H9 (cell line): ENCODE measurements at regions not wholly inside any gene's neighbourhood (a gene's known extent, or its start where the extent isn't known, plus 50 kb on each side); places are given as distances from the start of the nearest gene placed in this dataset.

Source experiments
- DNase-seq: peaks from one replicate; pipeline ENCODE4 v3.0.0-alpha.2; 2017
- H2AFZ ChIP-seq: one replicate; pipeline ENCODE4 v1.6.1; 2013; ENCODE audit warnings: mild to moderate bottlenecking, low read length, control low read depth, moderate library complexity
- H2AK5ac ChIP-seq: 2 replicates; pipeline ENCODE4 v1.6.1; 2013; ENCODE audit warnings: low read length, control low read depth, mixed read lengths; ENCODE audit not compliant: insufficient read length
- H2BK120ac ChIP-seq: one replicate; pipeline ENCODE4 v1.6.1; 2013; ENCODE audit warnings: low read depth, mild to moderate bottlenecking, low read length, control low read depth, inconsistent platforms; ENCODE audit not compliant: poor library complexity, severe bottlenecking
- H2BK12ac ChIP-seq: 2 replicates; pipeline ENCODE4 v1.6.1; 2013; ENCODE audit warnings: low read length, control low read depth, mixed read lengths, low read depth; ENCODE audit not compliant: insufficient read length
- H2BK15ac ChIP-seq: 2 replicates; pipeline ENCODE4 v1.6.1; 2013; ENCODE audit warnings: low read depth, low read length, control low read depth
- H2BK20ac ChIP-seq: one replicate; pipeline ENCODE4 v1.6.1; 2013; ENCODE audit warnings: low read depth, mild to moderate bottlenecking, low read length, control low read depth, inconsistent platforms; ENCODE audit not compliant: poor library complexity, severe bottlenecking
- H2BK5ac ChIP-seq: 2 replicates; pipeline ENCODE4 v1.6.1; 2013; ENCODE audit warnings: low read length, control low read depth, mixed read lengths; ENCODE audit not compliant: insufficient read length
- H3K14ac ChIP-seq: 2 replicates; pipeline ENCODE4 v1.6.1; 2013; ENCODE audit warnings: low read length, control low read depth; ENCODE audit not compliant: insufficient read depth
- H3K18ac ChIP-seq: 2 replicates; pipeline ENCODE4 v1.6.1; 2013; ENCODE audit warnings: low read depth, mild to moderate bottlenecking, mixed read lengths, low read length, control low read depth; ENCODE audit not compliant: insufficient read length
- H3K23ac ChIP-seq: 2 replicates; pipeline ENCODE4 v1.6.1; 2013; ENCODE audit warnings: low read length, control low read depth, mixed read lengths, low read depth; ENCODE audit not compliant: insufficient read length
- H3K23me2 ChIP-seq: 2 replicates; pipeline ENCODE4 v1.6.1; 2013; ENCODE audit warnings: low read depth, mild to moderate bottlenecking, mixed read lengths, low read length, control low read depth; ENCODE audit not compliant: insufficient read length, poor library complexity, severe bottlenecking
- H3K27ac ChIP-seq: 2 replicates; pipeline ENCODE4 v1.5.1; 2013; ENCODE audit warnings: low read length, control low read depth, mixed read lengths, low read depth; ENCODE audit not compliant: insufficient read length
- H3K27me3 ChIP-seq: 2 replicates; pipeline ENCODE4 v1.6.1; 2013; ENCODE audit warnings: low read length, control low read depth, inconsistent platforms; ENCODE audit not compliant: insufficient read depth
- H3K4ac ChIP-seq: 2 replicates; pipeline ENCODE4 v1.6.1; 2013; ENCODE audit warnings: low read depth, mild to moderate bottlenecking, control low read depth, inconsistent platforms, low read length, moderate library complexity
- H3K4me1 ChIP-seq: 2 replicates; pipeline ENCODE4 v1.6.1; 2013; ENCODE audit warnings: low read length, control low read depth, inconsistent platforms; ENCODE audit not compliant: insufficient read depth
- H3K4me2 ChIP-seq: 2 replicates; pipeline ENCODE4 v1.6.1; 2013; ENCODE audit warnings: low read length, control low read depth, mixed read lengths; ENCODE audit not compliant: insufficient read length, insufficient read depth
- H3K56ac ChIP-seq: 2 replicates; pipeline ENCODE4 v1.6.1; 2013; ENCODE audit warnings: low read depth, mild to moderate bottlenecking, mixed read lengths, low read length, control low read depth; ENCODE audit not compliant: insufficient read length
- H3K79me1 ChIP-seq: 2 replicates; pipeline ENCODE4 v1.6.1; 2013; ENCODE audit warnings: low read depth, mild to moderate bottlenecking, moderate library complexity, low read length, control low read depth, inconsistent platforms; ENCODE audit not compliant: insufficient read depth, poor library complexity, severe bottlenecking
- H3K79me2 ChIP-seq: 2 replicates; pipeline ENCODE4 v1.6.1; 2013; ENCODE audit warnings: low read length, control low read depth, inconsistent platforms; ENCODE audit not compliant: insufficient read depth
- H3K9ac ChIP-seq: 2 replicates; pipeline ENCODE4 v1.6.1; 2013; ENCODE audit warnings: low read length, control low read depth, mixed read lengths; ENCODE audit not compliant: insufficient read length; ENCODE audit errors: extremely low read depth
- H3K9me3 ChIP-seq: one replicate; pipeline ENCODE4 v1.6.1; 2013; ENCODE audit warnings: low read depth, low read length, inconsistent platforms; ENCODE audit not compliant: control insufficient read depth
- H3T11ph ChIP-seq: one replicate; pipeline ENCODE4 v1.6.1; 2013; ENCODE audit warnings: mild to moderate bottlenecking, low read length, control low read depth, inconsistent platforms
- H4K20me1 ChIP-seq: one replicate; pipeline ENCODE4 v1.6.1; 2013; ENCODE audit not compliant: control insufficient read depth, insufficient read length, insufficient read depth
- H4K5ac ChIP-seq: 2 replicates; pipeline ENCODE4 v1.6.1; 2013; ENCODE audit warnings: low read depth, mild to moderate bottlenecking, mixed read lengths, low read length, control low read depth; ENCODE audit not compliant: insufficient read length
- H4K8ac ChIP-seq: replicated peaks from 2 replicates; pipeline ENCODE4 v1.6.1; 2013; ENCODE audit warnings: low read length, control low read depth, mixed read lengths, low read depth; ENCODE audit not compliant: insufficient read length
- H4K91ac ChIP-seq: 2 replicates; pipeline ENCODE4 v1.6.1; 2013; ENCODE audit warnings: low read depth, mild to moderate bottlenecking, moderate library complexity, mixed read lengths, low read length, control low read depth; ENCODE audit not compliant: insufficient read length
- H3K27ac Mint-ChIP-seq, 3 experiments: 2 replicates in 2 of 3; 3 replicates in 1 of 3; pipeline ENCODE4 v1.8.0; 2020 to 2021; ENCODE audit warnings: mixed read lengths in 3 of 3, mild to moderate bottlenecking in 1 of 3, moderate library complexity in 1 of 3
- H3K27me3 Mint-ChIP-seq: 2 replicates; pipeline ENCODE4 v1.8.0; 2021; ENCODE audit warnings: low read depth, mild to moderate bottlenecking, moderate library complexity, mixed read lengths
- H3K36me3 Mint-ChIP-seq, 3 experiments: 2 replicates in 2 of 3; 3 replicates in 1 of 3; pipeline ENCODE4 v1.8.0; 2020 to 2021; ENCODE audit warnings: low read depth in 3 of 3, mixed read lengths in 3 of 3; ENCODE audit not compliant: insufficient read depth in 1 of 3
- H3K4me1 Mint-ChIP-seq, 2 experiments: 2 replicates each; pipeline ENCODE4 v1.8.0; 2020; ENCODE audit warnings: mixed read lengths in 2 of 2
- H3K4me3 Mint-ChIP-seq, 2 experiments: 2 replicates in 1 of 2; 3 replicates in 1 of 2; pipeline ENCODE4 v1.8.0; 2020 to 2021; ENCODE audit warnings: mild to moderate bottlenecking in 2 of 2, mixed read lengths in 2 of 2, moderate library complexity in 1 of 2
- H3K9me3 Mint-ChIP-seq, 2 experiments: 2 replicates in 1 of 2; 3 replicates in 1 of 2; pipeline ENCODE4 v1.8.0; 2020; ENCODE audit warnings: mild to moderate bottlenecking in 2 of 2, mixed read lengths in 2 of 2, moderate library complexity in 1 of 2
- WGBS: extraction: QIAGEN DNeasy Blood & Tissue Kit; methylation state at CpG from one replicate; pipeline ENCODE4 v1.1.7; 2013; ENCODE audit warnings: missing lambda C conversion rate, low lambda C conversion rate, mixed read lengths; ENCODE audit not compliant: insufficient read length; ENCODE audit errors: extremely low coverage; 5-methylcytosine and 5-hydroxymethylcytosine counted together
- TF ChIP-seq, protein P1 (sequence below): fragments of 200-600 bp; sonication (generic); conservative IDR thresholded peaks from 3 replicates; pipeline ENCODE4 v1.8.0; 2021; ENCODE audit warnings: antibody characterized with exemption, mild to moderate bottlenecking

GRCh38 chr12:92034083-92034482 lies 111.6 kb downstream of the BTG1 start:
- no peaks in the 10 kb centered on the region for H3K9me3 Mint-ChIP-seq
- no peaks in the 10 kb centered on the region for H4K20me1 ChIP-seq

More at GRCh38 chr12:92034083-92034482, 111.6 kb downstream of the BTG1 start:
- Histone ChIP-seq H3K27me3 (no peaks in the 10 kb centered on the region), H3K4me1 (peaks cover 5% of the 10 kb centered on the region; the same call in 1 of the 2 replicates), H2BK20ac (no peak overlapping the region), H3K14ac (no peak overlapping the region), H3K9me3 (no peaks in the 10 kb centered on the region), H4K5ac (no peak overlapping the region), H2BK12ac (no peak overlapping the region), H4K8ac (no peak overlapping the region), H2BK120ac (no peak overlapping the region), H2AFZ (no peak overlapping the region), H3K9ac (no peak overlapping the region), H4K91ac (no peak overlapping the region), H3K27ac (no peak overlapping the region), H3K4me2 (no peak overlapping the region), H3K79me1 (no peaks in the 10 kb centered on the region), H2BK15ac (no peak overlapping the region), H2BK5ac (no peak overlapping the region), H3K23me2 (no peaks in the 10 kb centered on the region), H3K56ac (no peak overlapping the region), H3K23ac (no peak overlapping the region), H3K79me2 (no peaks in the 10 kb centered on the region), H3T11ph (no peak overlapping the region), H3K4ac (no peak overlapping the region), H3K18ac (no peak overlapping the region), H2AK5ac (no peak overlapping the region)
- no peaks in the 10 kb centered on the region for H3K36me3 Mint-ChIP-seq
- H3K27me3 Mint-ChIP-seq, result no peaks in the 10 kb centered on the region
- H3K4me3 Mint-ChIP-seq, result no peak overlapping the region
- no peak overlapping the region for H3K27ac Mint-ChIP-seq
- WGBS, result no CpG with 5 or more reads among the region's 2 CpGs
- TF ChIP-seq, protein P1, sequence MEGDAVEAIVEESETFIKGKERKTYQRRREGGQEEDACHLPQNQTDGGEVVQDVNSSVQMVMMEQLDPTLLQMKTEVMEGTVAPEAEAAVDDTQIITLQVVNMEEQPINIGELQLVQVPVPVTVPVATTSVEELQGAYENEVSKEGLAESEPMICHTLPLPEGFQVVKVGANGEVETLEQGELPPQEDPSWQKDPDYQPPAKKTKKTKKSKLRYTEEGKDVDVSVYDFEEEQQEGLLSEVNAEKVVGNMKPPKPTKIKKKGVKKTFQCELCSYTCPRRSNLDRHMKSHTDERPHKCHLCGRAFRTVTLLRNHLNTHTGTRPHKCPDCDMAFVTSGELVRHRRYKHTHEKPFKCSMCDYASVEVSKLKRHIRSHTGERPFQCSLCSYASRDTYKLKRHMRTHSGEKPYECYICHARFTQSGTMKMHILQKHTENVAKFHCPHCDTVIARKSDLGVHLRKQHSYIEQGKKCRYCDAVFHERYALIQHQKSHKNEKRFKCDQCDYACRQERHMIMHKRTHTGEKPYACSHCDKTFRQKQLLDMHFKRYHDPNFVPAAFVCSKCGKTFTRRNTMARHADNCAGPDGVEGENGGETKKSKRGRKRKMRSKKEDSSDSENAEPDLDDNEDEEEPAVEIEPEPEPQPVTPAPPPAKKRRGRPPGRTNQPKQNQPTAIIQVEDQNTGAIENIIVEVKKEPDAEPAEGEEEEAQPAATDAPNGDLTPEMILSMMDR, result no peak
- no peak for DNase-seq
- H3K4me1 Mint-ChIP-seq, result peaks cover 31 to 36% of the 10 kb centered on the region in 2 experiments
